ENCODE measurements at regions not wholly inside any gene's neighbourhood (a gene's known extent, or its start where the extent isn't known, plus 50 kb on each side); places are given as distances from the start of the nearest gene placed in this dataset.

DNA sequence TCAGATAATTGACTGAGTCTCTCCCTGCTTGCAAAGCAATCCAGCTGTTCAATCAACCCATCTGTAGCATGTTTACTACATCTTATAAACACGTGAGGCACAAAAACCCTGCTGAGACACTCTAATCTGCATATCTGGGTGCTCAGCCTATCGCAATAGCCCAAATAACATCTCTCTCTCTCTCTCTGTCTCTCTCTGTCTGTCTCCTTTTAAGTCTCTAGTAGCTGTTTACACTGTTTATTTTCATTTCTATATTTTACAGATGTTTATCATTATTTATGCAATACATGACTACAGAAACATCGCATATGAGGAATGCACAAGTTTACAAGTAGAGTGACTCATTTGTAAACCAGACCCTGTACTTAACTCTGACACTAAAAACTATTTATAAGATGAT, 422.1 kb upstream of the DSEL start:
- DNase-seq = no peak

GRCh38 chr18:67935638-67936037, 419.1 kb upstream of the DSEL start:
- no peak for DNase-seq

- no peak for DNase-seq
Observed at GRCh38 chr18:67933271-67933670, 416.8 kb upstream of the DSEL start.

GRCh38 chr18:67932271-67932670, 415.8 kb upstream of the DSEL start:
- DNase-seq = no peak

- no peak for DNase-seq
Observed at GRCh38 chr18:67926929-67927864, 410.7 kb upstream of the DSEL start.

DNA sequence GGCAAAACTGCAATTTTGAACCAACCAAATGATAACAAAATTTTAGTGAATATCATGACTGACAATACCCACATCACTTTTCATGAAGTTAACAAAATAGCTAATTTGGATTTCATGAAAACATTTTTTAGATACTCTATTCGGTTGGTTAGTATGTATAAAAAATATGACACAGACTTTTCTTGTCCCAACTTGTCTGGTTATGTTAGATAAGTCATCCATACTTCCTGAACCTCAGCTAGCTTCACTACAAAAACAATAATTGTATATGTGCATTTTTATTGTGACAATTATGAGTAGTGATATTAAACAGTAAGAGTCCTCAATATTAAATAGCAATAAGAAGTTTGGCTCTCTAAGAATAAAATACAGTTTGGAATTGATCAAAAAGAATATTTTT, 408.1 kb upstream of the DSEL start:
- no peak for DNase-seq

DNA sequence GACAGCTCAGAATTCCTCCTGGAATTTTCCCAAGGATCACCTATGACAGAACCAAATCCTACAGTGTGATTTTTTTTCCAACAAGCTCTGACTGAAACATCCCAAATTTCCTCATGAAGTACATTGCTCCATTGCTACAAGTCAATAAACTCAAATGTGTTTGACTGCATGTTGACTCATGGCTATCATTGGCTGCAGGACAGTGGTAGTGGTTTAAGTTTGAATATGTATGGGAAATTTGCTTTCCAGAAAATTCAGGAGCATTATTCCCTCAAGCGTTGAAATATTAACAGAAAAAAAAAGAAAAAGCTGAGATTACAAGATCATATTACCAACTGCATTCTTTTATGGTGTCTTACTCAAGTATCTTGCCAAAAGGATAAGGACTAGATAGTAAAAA, 402.8 kb upstream of the DSEL start:
- no peak for DNase-seq

DNA sequence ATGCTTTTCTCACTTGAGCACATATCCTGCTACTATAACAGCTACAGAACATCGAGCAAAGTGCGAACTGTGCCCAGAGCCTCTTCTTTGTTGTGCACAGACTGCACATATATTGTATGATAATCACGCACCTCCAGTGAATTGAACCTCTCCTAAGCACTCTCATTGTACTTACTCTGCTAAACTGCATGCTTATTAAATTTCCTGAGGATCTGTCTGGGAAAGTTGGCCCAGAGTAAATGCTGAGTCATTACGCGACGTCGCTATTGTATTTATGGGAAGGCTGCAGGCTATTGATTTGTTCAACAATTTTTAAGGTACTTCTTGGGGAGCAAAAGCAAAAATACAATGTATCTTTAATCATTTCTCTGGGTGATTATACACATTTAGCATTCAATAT, 399.6 kb upstream of the DSEL start:
- no peak for DNase-seq

DNA sequence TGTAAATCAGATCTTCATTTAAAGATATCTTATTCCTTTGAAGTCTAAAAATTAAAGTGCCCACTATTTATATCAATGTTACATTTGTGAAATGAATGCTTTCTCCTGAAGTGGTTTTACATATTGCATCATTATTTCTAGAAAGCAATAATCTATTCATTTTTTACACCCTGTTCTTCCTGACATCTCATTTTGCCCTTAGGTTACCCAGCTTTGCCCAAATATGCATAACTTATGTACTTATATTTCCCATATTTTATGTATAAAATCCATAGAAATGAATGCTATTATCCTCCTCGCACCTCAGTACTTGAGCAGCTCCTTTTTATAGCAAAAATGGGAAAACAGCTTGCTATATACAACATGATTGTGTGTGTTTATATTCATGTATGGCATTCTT, 396.5 kb upstream of the DSEL start:
- no peak for DNase-seq

DNA sequence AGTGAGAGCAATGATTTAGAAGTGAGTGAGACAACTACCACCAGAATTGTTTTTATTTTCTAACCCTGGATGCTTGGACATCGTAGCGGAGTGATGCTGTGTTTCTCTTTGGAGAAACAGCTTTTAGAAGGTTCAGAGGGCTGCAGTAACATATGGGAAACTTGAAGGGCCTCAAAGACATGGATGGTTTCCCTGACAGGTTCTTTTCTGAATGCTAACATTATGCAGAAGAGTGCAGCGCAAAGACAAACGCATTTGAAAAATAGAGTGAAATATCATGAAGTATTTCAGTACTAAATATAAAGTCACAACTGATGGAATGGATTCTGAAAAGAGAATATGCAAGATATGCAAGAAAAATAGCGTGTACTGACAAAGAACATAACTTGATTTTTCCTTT, 385.1 kb upstream of the DSEL start:
- no peak for DNase-seq

DNA sequence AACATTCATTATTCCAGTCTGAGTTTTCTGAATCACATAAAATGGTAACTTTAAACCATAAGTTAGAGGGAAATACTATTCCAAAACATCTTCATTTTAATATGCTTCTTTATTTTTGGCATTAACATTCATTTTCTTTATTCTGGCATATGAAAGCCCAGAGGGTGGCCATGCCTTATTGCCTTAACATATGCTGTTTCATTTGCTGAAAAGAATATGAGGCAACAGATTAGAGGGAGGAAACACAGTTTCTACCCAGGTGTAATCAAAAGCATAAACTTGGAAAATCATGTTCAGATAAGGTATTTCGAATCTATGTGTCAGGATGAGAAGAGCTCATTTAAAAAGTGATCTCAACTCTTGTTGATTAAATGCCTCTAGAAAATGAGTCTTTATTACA, 379.9 kb upstream of the DSEL start:
- no peak for DNase-seq

GRCh38 chr18:67893916-67894315, 377.4 kb upstream of the DSEL start:
- no peak for DNase-seq

- DNase-seq = no peak
Observed at GRCh38 chr18:67876871-67877270, 360.4 kb upstream of the DSEL start.

DNA sequence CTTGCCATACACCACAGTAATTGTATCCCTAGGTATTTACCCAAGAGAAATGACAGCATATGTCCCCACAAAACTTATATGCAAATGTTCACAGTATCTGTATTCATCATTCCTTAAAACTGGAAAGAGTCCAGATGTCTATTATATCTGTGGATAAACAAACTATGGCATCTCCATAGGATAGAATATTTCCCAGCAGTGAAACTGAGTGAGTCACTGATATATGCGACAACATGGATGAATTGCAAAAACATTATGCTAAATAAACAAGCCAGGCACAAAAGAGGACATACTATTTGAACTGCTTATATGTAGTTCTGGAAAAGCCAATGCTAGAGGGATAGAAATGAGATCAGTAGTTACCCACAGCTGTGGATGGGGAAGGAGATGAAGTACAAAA, 359.4 kb upstream of the DSEL start:
- no peak for DNase-seq

- no peak for DNase-seq
Observed at GRCh38 chr18:67875060-67875459, 358.5 kb upstream of the DSEL start.

DNA sequence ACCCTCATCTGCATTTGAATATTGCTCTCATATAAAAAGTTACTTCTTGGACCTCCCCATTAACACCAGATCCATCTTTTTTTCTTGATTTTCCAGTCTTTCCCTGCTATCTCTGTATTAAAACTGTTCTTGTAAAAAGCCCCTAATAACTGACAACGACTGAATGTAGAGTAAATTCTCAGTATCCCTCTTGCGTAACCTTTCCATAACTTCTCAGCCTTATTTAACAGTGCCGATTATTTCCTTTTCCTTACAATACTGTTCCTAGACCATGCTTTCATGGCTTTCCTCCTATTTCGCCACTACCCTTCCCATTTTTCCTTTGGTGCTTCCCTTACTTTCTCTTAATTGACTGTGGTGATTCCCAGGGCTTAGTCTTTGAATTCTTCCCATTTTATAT, 348.9 kb upstream of the DSEL start:
- no peak for DNase-seq

DNA sequence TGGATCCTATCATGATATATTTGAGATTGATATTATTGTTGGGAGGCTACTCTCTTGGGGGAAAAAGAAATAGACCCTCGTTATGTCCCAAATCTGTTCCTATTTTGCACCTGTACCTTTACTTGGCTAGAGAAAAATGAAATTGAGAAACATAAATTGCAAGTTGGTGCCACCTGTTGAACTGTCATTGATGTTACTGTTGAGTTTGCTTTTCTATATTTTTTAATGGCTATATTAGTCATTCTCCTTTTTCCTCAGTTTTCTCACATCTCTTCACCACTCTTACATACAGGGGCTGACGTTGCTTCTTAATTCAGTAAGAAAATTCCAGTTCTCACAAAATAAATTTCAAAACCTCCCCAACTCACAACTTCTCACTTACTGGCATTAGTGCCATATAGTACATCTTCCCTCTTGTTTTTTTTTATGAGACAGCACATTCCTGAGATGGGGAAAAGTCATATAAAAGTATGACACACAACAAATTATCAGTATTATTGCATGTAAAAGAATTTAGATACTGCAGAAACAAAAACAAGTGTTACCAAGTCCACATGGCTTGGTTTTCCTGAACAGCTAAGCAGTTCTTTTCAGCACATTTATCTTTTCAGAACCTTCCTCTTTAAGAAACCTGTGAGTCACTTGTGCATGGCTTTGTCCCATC, 348.3 kb upstream of the DSEL start:
- DNase-seq = no peak

DNA sequence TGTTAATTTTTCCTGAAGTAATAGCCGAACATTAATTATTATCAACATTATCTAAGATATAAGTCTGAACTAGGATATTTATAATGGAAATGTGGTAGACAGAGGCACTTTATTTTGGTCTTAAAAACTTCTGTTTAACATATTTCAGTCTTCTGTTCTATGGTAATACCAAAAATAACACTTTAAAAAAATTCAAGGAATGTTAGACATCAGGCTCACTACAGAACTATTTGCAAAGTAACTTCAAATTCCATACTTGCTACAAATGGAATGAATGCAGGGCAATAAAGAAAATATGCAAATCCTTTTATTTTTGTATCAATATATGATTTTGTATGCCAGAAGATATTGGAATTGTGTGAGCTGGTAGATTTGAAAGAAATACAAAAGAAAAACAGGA, 345.5 kb upstream of the DSEL start:
- no peak for DNase-seq

DNA sequence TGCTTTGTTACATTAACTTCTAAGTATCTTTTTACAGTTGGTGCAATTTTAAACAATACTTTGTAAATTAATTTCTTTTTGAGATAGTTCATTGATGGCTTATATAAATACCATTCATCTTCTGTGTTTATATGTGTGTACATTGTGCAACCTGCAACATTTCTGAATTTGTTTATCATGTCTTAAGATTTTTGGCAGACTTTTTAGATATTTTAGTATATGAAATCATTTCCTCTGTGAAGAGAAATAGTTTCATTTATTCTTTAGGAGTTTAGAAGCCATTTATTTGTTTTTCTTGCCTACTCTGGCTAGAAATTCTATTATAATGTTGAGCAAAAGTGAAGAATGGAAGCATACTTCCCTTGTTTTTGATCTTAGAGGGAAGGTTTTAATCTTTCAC, 337.8 kb upstream of the DSEL start:
- no peak for DNase-seq

DNA sequence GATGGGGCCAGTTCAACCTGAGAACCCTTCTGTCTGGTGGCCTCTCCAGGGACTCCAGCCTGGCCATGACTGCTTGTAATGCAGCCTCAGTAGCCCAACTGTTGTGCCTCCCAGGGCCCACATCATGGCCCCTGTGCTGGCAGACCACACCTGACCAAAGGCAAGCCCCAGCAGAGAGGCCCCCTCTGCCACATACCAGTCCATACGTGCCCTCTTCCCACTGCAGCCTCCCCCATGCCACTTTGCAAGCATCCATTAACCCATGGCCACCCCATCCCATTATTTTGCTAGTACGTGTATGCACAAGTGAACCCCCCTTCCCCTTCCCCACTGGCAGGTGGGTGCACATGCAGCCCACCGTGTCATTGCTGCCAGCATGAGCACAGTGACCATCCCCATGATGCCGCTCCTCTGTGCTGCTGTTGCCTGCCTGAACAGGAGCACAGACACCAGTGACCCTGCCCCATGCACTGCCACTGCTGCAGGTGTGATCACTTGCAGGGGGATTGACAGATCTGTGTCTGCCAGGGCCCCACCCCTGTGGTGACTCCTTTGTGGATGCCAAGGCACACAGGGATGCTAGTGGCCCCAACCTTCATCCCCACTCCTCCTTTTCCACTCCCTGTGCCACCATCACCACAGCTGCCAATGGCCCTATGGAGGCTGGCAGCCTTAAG, 330.0 kb upstream of the DSEL start:
- DNase-seq = no peak

GRCh38 chr18:67845035-67845434, 328.5 kb upstream of the DSEL start:
- no peak for DNase-seq

- DNase-seq = no peak
Observed at GRCh38 chr18:67840379-67840778, 323.9 kb upstream of the DSEL start.

- no peak for DNase-seq
Observed at GRCh38 chr18:67818432-67818831, 301.9 kb upstream of the DSEL start.

- DNase-seq = no peak
Observed at GRCh38 chr18:67815280-67815679, 298.8 kb upstream of the DSEL start.
